NCI-H1694 treated with DMSO at 0.1 percent for 48 hours (cell line): ENCODE measurements at regions not wholly inside any gene's neighbourhood (a gene's known extent, or its start where the extent isn't known, plus 50 kb on each side); places are given as distances from the start of the nearest gene placed in this dataset.

Source experiments
- DNase-seq: peaks from one replicate; lab custom pipeline; 2025; lab: John Stamatoyannopoulos, UW

GRCh38 chr2:216808805-216809425, 50.9 kb downstream of the TNP1 start:
- no peak for DNase-seq

DNA sequence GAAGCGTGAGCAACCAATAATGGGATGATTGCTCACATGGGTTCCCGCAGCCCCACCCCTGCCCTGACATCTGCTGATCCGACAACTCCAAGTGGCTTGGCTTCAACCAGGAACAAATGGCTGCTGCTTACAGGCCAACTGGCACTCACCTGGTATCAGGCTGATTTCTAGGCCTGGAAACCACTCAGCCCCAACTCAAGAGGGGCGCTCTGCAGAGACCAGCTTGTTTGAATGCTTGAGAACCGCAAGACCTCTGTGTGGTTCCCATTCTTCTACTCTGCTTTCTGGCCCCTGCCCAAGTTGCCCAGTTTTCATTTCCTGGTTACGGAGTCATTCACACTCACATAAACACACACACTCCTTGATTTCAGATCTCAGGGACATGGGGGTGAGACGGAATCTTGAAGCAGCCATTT, 52.0 kb downstream of the TNP1 start:
- peak; percentile 44 for DNase-seq

DNA sequence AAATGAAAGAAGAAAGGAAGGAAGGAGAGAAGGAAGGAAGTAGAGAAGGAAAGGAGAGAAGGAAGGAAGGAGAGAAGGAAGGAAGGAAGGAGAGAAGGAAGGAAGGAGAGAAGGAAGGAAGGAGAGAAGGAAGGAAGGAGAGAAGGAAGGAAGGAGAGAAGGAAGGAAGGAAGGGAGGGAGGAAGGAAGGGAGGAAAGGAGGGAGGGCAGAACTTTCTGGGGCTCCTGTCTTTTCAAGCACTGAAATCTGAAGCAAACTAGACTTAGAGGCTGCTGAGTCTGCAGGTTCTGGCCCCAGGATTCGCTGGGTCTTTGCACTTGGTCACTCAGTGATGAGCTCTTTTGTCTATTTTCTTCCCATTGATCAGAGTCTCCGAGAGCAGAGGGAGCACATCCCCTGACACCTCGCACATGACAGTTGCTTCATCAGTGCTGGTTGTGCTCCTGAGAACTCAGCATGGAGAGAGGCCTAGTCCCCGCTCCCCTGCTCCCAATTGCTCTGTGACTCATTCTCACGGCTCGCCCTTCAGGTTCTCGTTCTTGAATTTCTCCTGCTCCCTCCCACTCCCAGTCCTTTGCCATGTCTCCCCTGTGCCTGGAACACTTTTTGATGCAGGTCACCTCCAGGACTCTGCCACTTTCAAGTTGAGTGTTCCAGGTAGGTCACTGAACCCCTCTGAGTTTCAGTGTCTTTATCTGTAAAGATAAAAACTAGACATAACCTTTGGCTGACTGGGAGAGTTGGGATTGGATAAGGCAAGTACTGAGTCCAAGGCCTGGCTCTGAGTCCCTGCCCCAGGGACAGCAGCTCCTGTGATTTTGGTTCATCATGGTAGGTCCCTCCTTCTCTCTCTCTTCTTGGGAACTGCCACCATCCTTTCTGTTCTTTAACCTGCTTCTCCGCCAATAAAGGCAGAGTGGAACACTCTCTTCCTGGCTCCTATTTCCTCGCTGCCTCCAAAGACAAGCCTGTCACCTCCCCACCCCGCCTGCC, 55.2 kb downstream of the TNP1 start:
- no peak for DNase-seq

- no peak for DNase-seq
Observed at GRCh38 chr2:216803791-216804190, 56.1 kb downstream of the TNP1 start.

- DNase-seq = no peak
Observed at GRCh38 chr2:216802516-216803215, 57.2 kb downstream of the TNP1 start.

GRCh38 chr2:216800836-216801235, 59.0 kb downstream of the TNP1 start:
- no peak for DNase-seq

DNA sequence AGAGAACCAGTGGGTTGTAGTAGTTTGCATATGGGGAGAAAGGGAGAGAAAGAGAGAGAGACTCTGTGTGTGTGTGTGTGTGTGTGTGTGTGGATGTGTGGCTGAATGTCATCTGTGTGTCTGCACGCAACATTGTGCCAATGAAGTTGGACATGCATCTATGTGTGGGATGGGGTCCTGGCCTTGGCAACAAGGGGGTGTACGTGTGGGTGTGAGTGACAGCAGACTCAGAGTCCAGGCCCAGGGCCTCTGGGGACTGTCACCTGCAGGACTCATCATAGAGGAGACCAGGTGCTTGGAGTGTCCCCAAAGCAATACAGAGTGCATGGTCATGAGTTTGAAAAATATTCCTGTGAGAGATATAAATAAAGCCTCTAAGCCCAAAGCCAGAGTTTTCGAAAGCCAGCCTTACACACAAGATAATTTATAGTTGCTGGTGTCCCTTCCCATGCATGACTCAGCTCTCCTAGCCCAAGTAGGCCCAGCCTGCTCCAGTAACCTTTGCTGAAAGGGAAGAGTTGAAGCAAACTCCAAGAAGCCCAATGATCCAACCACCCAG, 59.9 kb downstream of the TNP1 start:
- no peak for DNase-seq

DNA sequence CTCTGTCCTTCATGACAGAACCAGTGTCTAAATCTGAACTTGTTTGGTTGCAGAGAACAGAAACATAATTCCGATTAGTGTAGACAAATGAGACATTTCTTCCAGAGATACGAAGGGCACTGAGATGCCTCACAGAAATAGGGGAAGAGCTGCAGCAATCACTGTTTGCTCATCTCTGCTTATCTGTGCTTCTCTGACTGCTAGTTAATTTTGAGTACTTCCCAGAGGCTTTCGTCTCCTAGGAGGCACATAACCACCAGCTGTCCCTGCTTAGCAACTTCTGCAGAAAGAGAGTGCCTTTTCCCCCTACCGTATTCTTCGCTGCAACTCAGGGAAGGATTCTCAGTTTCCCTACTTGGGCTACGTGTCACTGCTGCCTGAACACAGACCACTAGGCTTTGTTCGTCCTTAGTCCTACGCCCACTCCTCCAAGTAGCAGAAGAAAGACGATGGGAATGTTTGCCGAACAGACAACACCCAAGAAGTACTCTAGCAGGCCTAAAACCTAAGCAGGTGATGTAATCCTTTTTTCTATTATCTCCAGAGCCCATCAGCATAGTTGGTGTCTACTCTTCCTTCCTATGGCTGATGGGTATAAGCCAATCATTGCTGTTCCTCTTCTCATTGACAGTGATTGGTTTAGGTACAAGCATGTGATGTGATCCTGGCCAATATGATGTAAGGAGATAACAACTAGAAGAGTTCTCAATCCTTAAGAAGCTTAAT, 63.6 kb downstream of the TNP1 start:
- DNase-seq = no peak

DNA sequence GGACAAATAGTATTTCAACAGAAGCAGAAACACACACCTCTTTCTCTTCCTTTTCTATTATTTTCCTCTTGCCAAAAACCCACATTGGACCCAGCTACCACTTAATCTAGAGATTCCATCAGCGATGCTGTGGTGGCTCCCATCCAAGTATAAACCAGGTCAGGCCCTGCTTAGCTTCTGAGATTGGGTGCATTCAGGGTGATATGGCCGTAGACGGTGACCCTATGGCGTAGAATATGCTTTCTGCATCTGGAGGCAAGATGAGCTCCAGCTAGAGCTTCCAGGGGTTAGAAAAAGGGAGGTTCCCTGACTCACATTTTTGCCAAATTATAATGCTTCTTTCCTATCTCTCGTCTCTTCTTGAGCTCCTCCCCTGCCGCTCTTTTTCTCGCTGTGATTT, 66.5 kb downstream of the TNP1 start:
- DNase-seq = no peak

- DNase-seq = no peak
Observed at GRCh38 chr2:216792222-216793021, 67.4 kb downstream of the TNP1 start.

DNA sequence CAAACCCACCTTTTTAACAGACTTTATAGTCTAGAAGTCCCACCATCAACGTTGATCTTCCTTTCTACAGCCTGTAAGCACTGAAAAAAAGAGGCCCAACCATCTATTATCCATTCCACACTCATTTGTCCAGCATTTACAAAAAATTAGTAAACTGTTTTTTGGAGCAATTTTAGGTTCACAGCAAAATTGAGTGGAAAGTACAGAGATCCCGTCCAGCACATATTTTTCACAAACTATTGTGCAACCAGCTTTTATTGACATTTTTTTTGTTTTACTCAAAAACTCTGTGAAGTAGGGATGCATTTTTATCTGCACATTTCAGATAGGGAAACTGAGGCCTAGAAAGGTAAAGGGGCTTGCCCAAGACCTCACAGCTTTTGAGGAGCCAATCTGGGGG, 68.6 kb downstream of the TNP1 start:
- no peak for DNase-seq

DNA sequence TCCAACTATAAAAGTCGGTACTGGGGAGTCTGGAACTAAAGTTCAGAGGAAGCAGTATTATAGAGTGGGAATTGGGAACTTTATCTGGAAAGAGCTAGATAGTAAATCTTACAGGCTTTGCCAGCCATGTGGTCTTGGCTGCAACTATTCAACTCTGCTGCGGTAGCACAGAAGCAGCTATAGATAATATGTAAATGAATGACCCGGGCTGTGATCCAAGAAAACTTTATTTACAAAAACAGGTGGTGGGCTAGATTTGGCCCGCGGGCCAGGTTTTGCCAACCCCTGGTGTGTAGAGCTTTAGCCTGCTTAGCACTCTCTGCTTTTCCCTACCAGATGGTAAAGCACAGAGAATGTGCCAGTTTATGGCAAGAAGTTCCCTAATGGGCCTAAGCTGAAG, 70.8 kb downstream of the TNP1 start:
- peak; percentile 83 for DNase-seq

GRCh38 chr2:216787851-216788540, 71.9 kb downstream of the TNP1 start:
- no peak for DNase-seq

DNA sequence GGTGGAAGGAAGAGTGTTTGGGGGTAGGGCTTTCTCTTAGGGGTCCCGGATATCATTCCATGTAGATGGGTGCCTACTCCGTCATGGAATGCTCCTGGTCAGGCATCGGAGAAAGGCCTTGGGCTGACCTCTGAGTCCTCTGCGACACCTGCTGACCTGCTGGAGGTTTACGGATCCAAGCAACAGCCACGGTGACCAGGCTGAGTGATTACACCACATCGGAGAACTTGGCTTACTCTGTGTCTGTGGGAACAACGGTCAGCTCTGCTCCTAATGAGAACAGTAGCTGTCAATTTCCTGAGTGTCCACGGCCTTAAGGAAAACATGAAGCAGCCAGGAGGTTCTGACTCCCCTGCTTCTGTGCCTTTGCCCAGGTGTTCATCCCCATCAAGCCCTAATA, 73.2 kb downstream of the TNP1 start:
- DNase-seq = no peak

DNA sequence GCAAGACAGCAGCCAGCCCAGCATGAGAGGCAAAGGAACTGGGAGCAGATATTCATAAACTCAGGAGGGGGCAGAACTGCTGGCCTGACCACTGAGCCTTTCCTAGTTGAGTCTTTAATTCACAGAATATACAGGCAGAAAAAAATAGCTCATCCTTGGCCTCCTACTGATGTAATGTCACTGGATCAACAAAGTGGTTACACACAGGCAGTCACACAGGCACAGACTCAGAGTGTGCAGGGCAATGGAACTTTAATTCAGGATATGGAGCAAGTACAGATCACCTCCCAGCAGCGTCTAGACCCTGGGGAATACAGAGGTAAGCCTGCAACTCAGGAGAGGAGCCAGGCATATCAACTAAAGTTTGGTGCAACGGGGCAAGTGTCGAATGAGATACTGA, 75.4 kb downstream of the TNP1 start:
- DNase-seq = no peak

DNA sequence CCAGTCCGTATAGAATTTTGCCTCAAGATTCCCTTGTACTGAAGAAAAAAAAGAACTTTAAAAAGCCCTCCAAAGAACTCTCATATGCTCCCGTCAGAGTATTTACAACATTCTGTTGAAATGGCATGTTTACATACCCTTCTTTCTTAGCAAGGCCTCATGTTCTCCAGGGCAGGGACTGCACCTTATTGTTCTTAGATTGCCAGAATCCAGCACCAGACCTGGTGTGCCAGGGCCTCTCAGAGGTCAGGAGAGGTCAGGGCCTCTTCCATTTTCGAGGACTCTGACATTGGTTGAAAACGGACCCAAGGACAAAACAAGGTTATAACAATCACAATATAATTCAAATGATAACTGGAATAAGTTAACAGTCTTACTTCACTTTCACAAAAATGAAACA, 78.2 kb downstream of the TNP1 start:
- no peak for DNase-seq

DNA sequence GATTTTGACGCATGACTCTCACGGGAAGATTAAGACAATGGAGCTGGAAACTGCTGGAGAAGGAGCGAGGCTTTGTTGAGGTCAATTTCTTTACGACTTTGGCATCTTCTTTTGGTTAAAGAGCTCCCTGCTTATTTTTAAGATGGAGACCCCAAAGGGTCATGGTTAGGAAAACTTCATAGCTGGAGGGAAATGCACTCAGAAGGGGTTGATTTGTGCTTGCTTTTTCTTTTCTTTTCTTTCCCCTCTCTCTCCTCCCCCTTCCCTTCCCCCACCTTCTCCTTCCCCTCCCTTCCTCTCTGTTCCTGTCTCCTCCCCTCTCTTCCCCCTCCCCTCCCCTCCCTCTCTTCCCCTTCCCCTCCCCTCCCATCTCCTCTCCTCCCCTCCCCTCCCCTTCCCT, 79.0 kb downstream of the TNP1 start:
- no peak for DNase-seq

- DNase-seq = peak; percentile 87
Observed at GRCh38 chr2:216777637-216778273, 82.1 kb downstream of the TNP1 start.

DNA sequence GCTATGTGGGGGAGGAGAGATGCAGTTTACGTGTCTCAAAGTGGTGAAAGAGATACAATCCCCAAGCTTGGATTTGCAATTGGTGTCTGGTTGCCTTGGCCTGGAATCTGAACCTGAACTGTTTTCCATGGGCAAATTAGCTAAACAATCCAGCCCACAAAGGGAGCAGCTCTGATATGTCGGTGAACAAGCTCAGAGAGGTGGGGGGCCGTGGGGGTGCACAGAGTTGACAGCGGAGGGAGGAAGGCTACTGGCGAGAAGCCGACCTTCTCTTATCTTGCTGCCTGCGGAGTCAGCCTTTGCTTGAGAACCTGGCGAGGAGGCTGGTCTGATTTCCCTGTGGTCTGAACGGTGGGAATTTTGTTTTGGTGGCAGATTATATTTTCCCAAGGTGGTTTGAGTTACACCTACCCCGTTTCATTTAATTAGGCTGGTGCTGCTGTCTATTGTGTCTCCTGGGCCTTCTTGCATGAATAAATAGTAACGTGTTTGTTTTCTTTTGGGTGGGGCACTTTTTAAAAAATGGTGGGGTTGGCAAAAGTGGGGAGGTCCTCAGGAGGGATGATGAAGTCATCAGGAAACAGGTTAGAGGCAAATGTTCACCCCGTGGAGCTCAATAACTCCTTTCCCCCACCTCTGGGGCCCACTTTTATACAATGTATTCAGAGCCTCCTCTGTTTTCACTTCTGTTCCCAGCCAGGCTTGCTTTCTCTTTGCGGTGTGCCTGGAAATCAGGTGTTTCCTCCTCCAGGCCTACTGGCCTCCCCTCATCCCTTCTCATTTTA, 80.9 kb upstream of the IGFBP5 start:
- no peak for DNase-seq
